IMR-90 (cell line): ENCODE measurements at regions not wholly inside any gene's neighbourhood (a gene's known extent, or its start where the extent isn't known, plus 50 kb on each side); places are given as distances from the start of the nearest gene placed in this dataset.

Experiments used
- ATAC-seq: fragments of 200-7000 bp; cut with Tn5 transposase; 2 replicates; pipeline ENCODE4 v1.9.1; 2020; ENCODE audit warnings: low read depth, mild to moderate bottlenecking, moderate library complexity
- BruUV-seq: library from RNA; stranded (reverse); fragments of 400-500 nt; replicated peaks from 2 replicates; lab custom pipeline; 2021; lab: Mats Ljungman, UMichigan
- CTCF ChIA-PET: fragments of 300-600 bp; formaldehyde crosslinking; extraction: SDS; loops from one replicate; lab custom pipeline; 2021; ENCODE audit warnings: antibody characterized with exemption; lab: Yijun Ruan, JAX
- POLR2A ChIA-PET: fragments of 300-600 bp; sonication (Branson Sonifier 250); formaldehyde crosslinking; loops from one replicate; lab custom pipeline; 2022; ENCODE audit warnings: antibody characterized with exemption; ENCODE audit not compliant: unreplicated experiment; lab: Charles Lee
- DNase-seq: peaks from one replicate; pipeline ENCODE4 v3.0.0; 2013
- H2AFZ ChIP-seq: replicated peaks from 2 replicates; pipeline ENCODE3; 2013; ENCODE audit warnings: low read length, mild to moderate bottlenecking; ENCODE audit not compliant: poor library complexity
- H2AK5ac ChIP-seq: 2 replicates; pipeline ENCODE4 v1.6.1; 2013; ENCODE audit warnings: low read depth, low read length, inconsistent platforms
- H2AK9ac ChIP-seq: replicated peaks from 2 replicates; pipeline ENCODE3; 2013; ENCODE audit warnings: mild to moderate bottlenecking, low read depth, low read length, moderate library complexity; ENCODE audit not compliant: poor library complexity
- H2BK120ac ChIP-seq: 2 replicates; pipeline ENCODE4 v1.6.1; 2013; ENCODE audit warnings: low read depth, low read length, inconsistent platforms
- H2BK15ac ChIP-seq: 3 replicates; pipeline ENCODE4 v1.6.1; 2013; ENCODE audit warnings: low read depth, low read length, inconsistent platforms
- H2BK20ac ChIP-seq: 2 replicates; pipeline ENCODE4 v1.6.1; 2013; ENCODE audit warnings: low read depth, mild to moderate bottlenecking, inconsistent platforms, low read length, moderate library complexity
- H2BK5ac ChIP-seq: 2 replicates; pipeline ENCODE4 v1.6.1; 2013; ENCODE audit warnings: mild to moderate bottlenecking, low read depth, low read length, inconsistent platforms; ENCODE audit not compliant: poor library complexity, severe bottlenecking
- H3K14ac ChIP-seq: replicated peaks from 2 replicates; pipeline ENCODE4 v1.6.1; 2013; ENCODE audit warnings: low read depth, low read length, inconsistent platforms
- H3K18ac ChIP-seq: 2 replicates; pipeline ENCODE4 v1.6.1; 2013; ENCODE audit warnings: low read depth, low read length, control low read depth
- H3K23ac ChIP-seq: 2 replicates; pipeline ENCODE4 v1.6.1; 2013; ENCODE audit warnings: low read depth, low read length, inconsistent platforms
- H3K27ac ChIP-seq: 2 replicates; pipeline ENCODE4 v1.5.1; 2013; ENCODE audit warnings: mild to moderate bottlenecking, control low read depth, low read length; ENCODE audit not compliant: insufficient read depth
- H3K27me3 ChIP-seq: 2 replicates; pipeline ENCODE4 v1.6.1; 2013; ENCODE audit warnings: low read length; ENCODE audit not compliant: control insufficient read depth, insufficient read depth
- H3K36me3 ChIP-seq: 2 replicates; pipeline ENCODE4 v1.6.1; 2013; ENCODE audit warnings: low read length, mixed read lengths; ENCODE audit not compliant: control insufficient read depth, insufficient read depth
- H3K4ac ChIP-seq: 2 replicates; pipeline ENCODE4 v1.6.1; 2013; ENCODE audit warnings: low read depth, low read length, inconsistent platforms
- H3K4me1 ChIP-seq: 2 replicates; pipeline ENCODE4 v1.6.1; 2013; ENCODE audit warnings: low read length, mixed read lengths; ENCODE audit not compliant: control insufficient read depth, insufficient read depth
- H3K4me2 ChIP-seq: 2 replicates; pipeline ENCODE4 v1.6.1; 2013; ENCODE audit warnings: low read depth, mild to moderate bottlenecking, control low read depth, low read length, moderate library complexity
- H3K4me3 ChIP-seq: 2 replicates; pipeline ENCODE4 v1.5.1; 2013; ENCODE audit warnings: low read depth, mild to moderate bottlenecking, control low read depth, low read length, moderate library complexity; ENCODE audit not compliant: insufficient read depth
- H3K56ac ChIP-seq: 2 replicates; pipeline ENCODE4 v1.6.1; 2013; ENCODE audit warnings: low read length, inconsistent platforms; ENCODE audit not compliant: insufficient read depth; ENCODE audit errors: extremely low read depth
- H3K79me1 ChIP-seq, 2 experiments: 2 replicates each; pipeline ENCODE4 v1.6.1; 2013; ENCODE audit warnings: low read length in 2 of 2, inconsistent platforms in 1 of 2, low read depth in 1 of 2
- H3K9ac ChIP-seq: 2 replicates; pipeline ENCODE4 v1.6.1; 2013; ENCODE audit warnings: low read depth, low read length, control low read depth
- H3K9me1 ChIP-seq: 2 replicates; pipeline ENCODE4 v1.6.1; 2013; ENCODE audit warnings: low read length, inconsistent platforms; ENCODE audit not compliant: insufficient read depth
- H3K9me3 ChIP-seq: 2 replicates; pipeline ENCODE4 v1.6.1; 2013; ENCODE audit warnings: low read length; ENCODE audit not compliant: control insufficient read depth, insufficient read depth
- H4K20me1 ChIP-seq: 2 replicates; pipeline ENCODE4 v1.6.1; 2013; ENCODE audit warnings: low read length, inconsistent platforms; ENCODE audit not compliant: insufficient read depth
- H4K5ac ChIP-seq: 2 replicates; pipeline ENCODE4 v1.6.1; 2013; ENCODE audit warnings: mild to moderate bottlenecking, low read depth, low read length, control low read depth
- H4K8ac ChIP-seq, 2 experiments: 2 replicates each; pipeline ENCODE4 v1.6.1; 2013; ENCODE audit warnings: low read depth in 2 of 2, low read length in 2 of 2, control low read depth in 1 of 2, inconsistent platforms in 1 of 2
- H4K91ac ChIP-seq: 2 replicates; pipeline ENCODE4 v1.6.1; 2013; ENCODE audit warnings: low read depth, low read length, inconsistent platforms; ENCODE audit not compliant: insufficient read depth
- MAZ ChIP-seq: IDR thresholded peaks from 2 replicates; pipeline ENCODE4 v1.6.1; 2012; ENCODE audit warnings: low read depth, mild to moderate bottlenecking, low read length, improper control_type of control experiment, moderate library complexity, borderline replicate concordance
- USF2 ChIP-seq: fragments of 150-350 bp; IDR thresholded peaks from 2 replicates; pipeline ENCODE4 v1.6.1; 2017; ENCODE audit warnings: mild to moderate bottlenecking, antibody characterized with exemption, low read length, low read depth
- WGBS, 2 experiments: methylation state at CpG; one replicate each; pipeline versions ENCODE4 v1.1.5 to v1.1.7; 2013; ENCODE audit warnings: missing lambda C conversion rate in 2 of 2; ENCODE audit not compliant: insufficient read length in 1 of 2; ENCODE audit errors: extremely low coverage in 2 of 2; 5-methylcytosine and 5-hydroxymethylcytosine counted together
- dilution Hi-C: fragments of 300-500 bp; cut with HindIII; formaldehyde crosslinking; loops from one replicate; pipeline ENCODE4 v1.14.3; 2018; ENCODE audit warnings: low sequenced_read_pairs; ENCODE audit not compliant: unreplicated experiment
- in situ Hi-C: fragments of 300-500 bp; cut with MboI; formaldehyde crosslinking; loops from 3 replicates; pipeline ENCODE4 v1.14.3; 2019; ENCODE audit warnings: low sequenced_read_pairs, inconsistent platforms, mixed read lengths
- intact Hi-C: fragments of 100-400 bp; cut with micrococcal nuclease; formaldehyde crosslinking; loops from 2 replicates; pipeline ENCODE4 v1.10.0; 2022

GRCh38 chr13:24083722-24084421 is 76.6 kb upstream of the SPATA13 start:
- Histone ChIP-seq H3K56ac (no peak overlapping the region), H3K27me3 (no peaks in the 10 kb centered on the region; the same call in 1 of the 2 replicates), H3K79me1 (no peaks in the 10 kb centered on the region), H2BK120ac (no peak overlapping the region), H4K91ac (no peak overlapping the region), H2AK9ac (no peak overlapping the region), H3K9me1 (peaks cover 8% of the 10 kb centered on the region), H3K9ac (no peak overlapping the region), H2BK20ac (no peak overlapping the region), H3K36me3 (no peaks in the 10 kb centered on the region), H2AK5ac (no peak overlapping the region), H3K4me1 (no peaks in the 10 kb centered on the region; the same call in 1 of the 2 replicates), H2BK15ac (no peak overlapping the region), H2BK5ac (no peak overlapping the region), H3K14ac (no peak overlapping the region), H2AFZ (no peak overlapping the region), H4K5ac (no peak overlapping the region), H3K27ac (no peak overlapping the region), H3K4ac (no peak overlapping the region), H3K9me3 (no peaks in the 10 kb centered on the region), H4K8ac (no peak overlapping the region), H3K23ac (no peak overlapping the region), H4K20me1 (no peaks in the 10 kb centered on the region), H3K4me3 (no peak overlapping the region), H3K4me2 (no peak overlapping the region), H3K18ac (no peak overlapping the region)
- dilution Hi-C loops, result no loop called here
- ChIA-PET POLR2A (no interaction called here), CTCF (interaction anchor here (0.8 kb wide), 1 partner anchor 9 kb away, joined by 3 read pairs; no protein-coding TSS in a partner anchor)
- intact Hi-C loops, result no loop called here
- no peak for ATAC-seq
- 77% methylated on average over 2 of the region's 15 CpGs; no CpG with 5 or more reads in 1 of the 2 experiments for WGBS, 2 experiments
- TF ChIP-seq MAZ, result no peak
- no peak for TF ChIP-seq USF2
- no peak for DNase-seq
- no TSS peak for BruUV-seq
- in situ Hi-C loops, result no loop called here
